DOHH2 (cell line): ENCODE measurements at regions not wholly inside any gene's neighbourhood (a gene's known extent, or its start where the extent isn't known, plus 50 kb on each side); places are given as distances from the start of the nearest gene placed in this dataset.

Source experiments
- H3F3A ChIP-seq: fragments of 200-600 bp; sonication (generic), shearing (Covaris generic); 2 replicates; pipeline ENCODE4 v1.6.0; 2016; ENCODE audit warnings: antibody characterized with exemption, mild to moderate bottlenecking; ENCODE audit not compliant: control insufficient read depth, insufficient read depth
- H3K27ac ChIP-seq: fragments of 200-600 bp; sonication (generic); 2 replicates; pipeline ENCODE4 v1.5.1; 2014; ENCODE audit warnings: low read depth, mild to moderate bottlenecking, low read length, moderate library complexity
- H3K27me3 ChIP-seq: fragments of 200-600 bp; sonication (generic); 2 replicates; pipeline ENCODE4 v1.6.1; 2014; ENCODE audit warnings: mild to moderate bottlenecking, low read length, mixed read lengths; ENCODE audit not compliant: control insufficient read depth
- H3K36me3 ChIP-seq: fragments of 200-600 bp; sonication (generic); 2 replicates; pipeline ENCODE4 v1.6.1; 2014; ENCODE audit warnings: mild to moderate bottlenecking, low read length, moderate library complexity, mixed read lengths; ENCODE audit not compliant: control insufficient read depth
- H3K4me1 ChIP-seq: fragments of 200-600 bp; sonication (generic); 2 replicates; pipeline ENCODE4 v1.6.1; 2014; ENCODE audit warnings: mild to moderate bottlenecking, low read length, mixed read lengths; ENCODE audit not compliant: control insufficient read depth
- H3K4me2 ChIP-seq: fragments of 200-600 bp; sonication (generic); 2 replicates; pipeline ENCODE4 v1.6.0; 2014; ENCODE audit warnings: mild to moderate bottlenecking, low read length, moderate library complexity
- H3K4me3 ChIP-seq: fragments of 200-600 bp; sonication (generic); 2 replicates; pipeline ENCODE4 v1.5.1; 2014; ENCODE audit warnings: mild to moderate bottlenecking, low read length, mixed read lengths
- H3K79me2 ChIP-seq: fragments of 200-600 bp; sonication (generic); 2 replicates; pipeline ENCODE4 v1.6.1; 2014; ENCODE audit warnings: mild to moderate bottlenecking, low read length, mixed read lengths; ENCODE audit not compliant: control insufficient read depth
- H3K9me2 ChIP-seq: fragments of 200-600 bp; sonication (generic); replicated peaks from 2 replicates; pipeline ENCODE4 v1.6.1; 2014; ENCODE audit warnings: mild to moderate bottlenecking, low read length, mixed read lengths; ENCODE audit not compliant: control insufficient read depth
- H3K9me3 ChIP-seq: fragments of 200-600 bp; sonication (generic); 2 replicates; pipeline ENCODE4 v1.6.1; 2014; ENCODE audit warnings: antibody characterized with exemption, low read length, mixed read lengths; ENCODE audit not compliant: control insufficient read depth, insufficient read depth
- H4K20me1 ChIP-seq: fragments of 200-600 bp; sonication (generic); 2 replicates; pipeline ENCODE4 v1.6.0; 2014; ENCODE audit warnings: low read depth, mild to moderate bottlenecking, antibody characterized with exemption, low read length, moderate library complexity; ENCODE audit not compliant: control insufficient read depth, insufficient read depth
- CTCF ChIP-seq: fragments of 200-600 bp; sonication (generic); IDR thresholded peaks from one replicate; pipeline ENCODE4 v1.5.1; 2014; ENCODE audit warnings: antibody characterized with exemption, mild to moderate bottlenecking, low read depth, low read length; ENCODE audit not compliant: poor library complexity, severe bottlenecking
- EZH2phosphoT487 ChIP-seq: fragments of 200-600 bp; sonication (generic); IDR thresholded peaks from 2 replicates; pipeline ENCODE4 v1.6.1; 2017; ENCODE audit warnings: borderline replicate concordance, mild to moderate bottlenecking, antibody characterized with exemption, low read length, moderate library complexity, mixed read lengths

- Histone ChIP-seq H3K79me2 (no peaks in the 10 kb centered on the region), H4K20me1 (no peaks in the 10 kb centered on the region), H3K27ac (no peak overlapping the region), H3K36me3 (no peaks in the 10 kb centered on the region), H3K27me3 (no peaks in the 10 kb centered on the region), H3K4me2 (no peak overlapping the region), H3K4me3 (no peak overlapping the region), H3K9me2 (no peaks in the 10 kb centered on the region), H3K9me3 (0 out of 2 replicates have a peak, but pooled peaks cover 6% of the 10 kb centered on the region), H3K4me1 (no peaks in the 10 kb centered on the region; the same call in none of the 2 replicates), H3F3A (no peaks in the 10 kb centered on the region)
- no peak for TF ChIP-seq EZH2phosphoT487
- no peak for TF ChIP-seq CTCF
These were observed 417.3 kb upstream of the ARID1B start for GRCh38 chr6:156359912-156360311.

- Histone ChIP-seq H3K9me2 (no peaks in the 10 kb centered on the region), H3K27me3 (no peaks in the 10 kb centered on the region), H3K4me3 (no peak overlapping the region), H3K4me1 (no peaks in the 10 kb centered on the region), H4K20me1 (no peaks in the 10 kb centered on the region), H3K36me3 (no peaks in the 10 kb centered on the region), H3K9me3 (0 out of 2 replicates have a peak, but pooled peaks cover 6% of the 10 kb centered on the region), H3K79me2 (no peaks in the 10 kb centered on the region), H3K4me2 (no peak overlapping the region), H3F3A (no peaks in the 10 kb centered on the region), H3K27ac (no peak overlapping the region)
- TF ChIP-seq CTCF = no peak
- TF ChIP-seq EZH2phosphoT487 = no peak
These were observed 424.3 kb upstream of the ARID1B start for GRCh38 chr6:156352861-156353260.

- H3K79me2 ChIP-seq = no peaks in the 10 kb centered on the region
- no peaks in the 10 kb centered on the region for H3F3A ChIP-seq
- no peaks in the 10 kb centered on the region for H3K27me3 ChIP-seq
- H3K9me3 ChIP-seq = 0 out of 2 replicates have a peak, but pooled peaks cover 4% of the 10 kb centered on the region
- H3K4me2 ChIP-seq = no peak overlapping the region
- no peaks in the 10 kb centered on the region for H3K4me1 ChIP-seq
- TF ChIP-seq CTCF = no peak
- H3K4me3 ChIP-seq = no peak overlapping the region
- no peak overlapping the region for H3K27ac ChIP-seq
- H4K20me1 ChIP-seq = no peaks in the 10 kb centered on the region
- no peaks in the 10 kb centered on the region for H3K36me3 ChIP-seq
- no peaks in the 10 kb centered on the region for H3K9me2 ChIP-seq
These were observed 425.7 kb upstream of the ARID1B start for GRCh38 chr6:156351346-156351966.

- no peaks in the 10 kb centered on the region for H3K27me3 ChIP-seq
- TF ChIP-seq CTCF (no peak), EZH2phosphoT487 (no peak)
- H3K9me3 ChIP-seq = no peaks in the 10 kb centered on the region
- no peak overlapping the region for H3K27ac ChIP-seq
- H3K36me3 ChIP-seq = no peaks in the 10 kb centered on the region
- no peak overlapping the region for H3K4me2 ChIP-seq
- no peaks in the 10 kb centered on the region for H3F3A ChIP-seq
- no peaks in the 10 kb centered on the region for H3K4me1 ChIP-seq
- no peaks in the 10 kb centered on the region for H4K20me1 ChIP-seq
- H3K4me3 ChIP-seq = no peak overlapping the region
- no peaks in the 10 kb centered on the region for H3K9me2 ChIP-seq
- no peaks in the 10 kb centered on the region for H3K79me2 ChIP-seq
These were observed 426.8 kb upstream of the ARID1B start for GRCh38 chr6:156350337-156350736.
